Keratinocyte (primary cell): ENCODE measurements at regions not wholly inside any gene's neighbourhood (a gene's known extent, or its start where the extent isn't known, plus 50 kb on each side); places are given as distances from the start of the nearest gene placed in this dataset.

Experiments used
- DNase-seq: peaks from one replicate; pipeline ENCODE4 v3.0.0-alpha.2; 2011; ENCODE audit warnings: low read depth, missing footprints, low spot score
- FAIRE-seq: peaks from 2 replicates; lab custom pipeline; 2011; peaks lifted over from hg19 to GRCh38; lab: Jason Lieb, UNC
- H2AFZ ChIP-seq: 2 replicates; pipeline ENCODE4 v1.6.0; 2012; ENCODE audit warnings: low read length, control low read depth, inconsistent platforms; ENCODE audit not compliant: control insufficient read depth
- H3K27ac ChIP-seq: 2 replicates; pipeline ENCODE4 v1.5.1; 2011; ENCODE audit warnings: low read length; ENCODE audit not compliant: control insufficient read depth, insufficient read depth
- H3K27me3 ChIP-seq: 3 replicates; pipeline ENCODE4 v1.6.0; 2011; ENCODE audit warnings: low read length; ENCODE audit not compliant: control insufficient read depth, insufficient read depth; ENCODE audit errors: extremely low read depth
- H3K36me3 ChIP-seq, 2 experiments: 2 replicates in 1 of 2; 3 replicates in 1 of 2; pipeline ENCODE4 v1.5.1; 2011; ENCODE audit warnings: low read length in 2 of 2, mild to moderate bottlenecking in 1 of 2; ENCODE audit not compliant: control insufficient read depth in 2 of 2, insufficient read depth in 2 of 2; ENCODE audit errors: extremely low read depth in 1 of 2
- H3K4me1 ChIP-seq: 3 replicates; pipeline ENCODE4 v1.5.1; 2011; ENCODE audit warnings: low read length; ENCODE audit not compliant: control insufficient read depth, insufficient read depth; ENCODE audit errors: extremely low read depth
- H3K4me2 ChIP-seq: 3 replicates; pipeline ENCODE4 v1.6.0; 2011; ENCODE audit warnings: low read depth, low read length; ENCODE audit not compliant: control insufficient read depth, insufficient read depth; ENCODE audit errors: extremely low read depth
- H3K4me3 ChIP-seq, 3 experiments: fragments of 200-600 bp in 1 of 3; sonication (generic) in 1 of 3; 2 replicates in 2 of 3; 3 replicates in 1 of 3; pipeline ENCODE4 v1.5.1; 2011 to 2016; ENCODE audit warnings: low read length in 3 of 3, mild to moderate bottlenecking in 3 of 3, control low read depth in 2 of 3, inconsistent platforms in 1 of 3, low read depth in 1 of 3, mixed read lengths in 1 of 3, mixed run types in 1 of 3, moderate library complexity in 1 of 3; ENCODE audit not compliant: control insufficient read depth in 2 of 3, insufficient read depth in 2 of 3; ENCODE audit errors: extremely low read depth in 1 of 3
- H3K79me2 ChIP-seq: 2 replicates; pipeline ENCODE4 v1.6.0; 2012; ENCODE audit warnings: low read length; ENCODE audit not compliant: control insufficient read depth, insufficient read depth
- H3K9ac ChIP-seq: 3 replicates; pipeline ENCODE4 v1.6.0; 2011; ENCODE audit warnings: low read length; ENCODE audit not compliant: control insufficient read depth, insufficient read depth; ENCODE audit errors: extremely low read depth
- H3K9me1 ChIP-seq: 3 replicates; pipeline ENCODE4 v1.6.0; 2011; ENCODE audit warnings: low read length; ENCODE audit not compliant: control insufficient read depth, insufficient read depth; ENCODE audit errors: extremely low read depth
- H3K9me3 ChIP-seq: 2 replicates; pipeline ENCODE4 v1.5.1; 2012; ENCODE audit warnings: low read depth, low read length; ENCODE audit not compliant: control insufficient read depth
- H4K20me1 ChIP-seq: 3 replicates; pipeline ENCODE4 v1.6.0; 2011; ENCODE audit warnings: low read length; ENCODE audit not compliant: control insufficient read depth, insufficient read depth; ENCODE audit errors: extremely low read depth
- CTCF ChIP-seq, 3 experiments: IDR thresholded peaks in 1 of 3; conservative IDR thresholded peaks in 1 of 3; optimal IDR thresholded peaks in 1 of 3; 2 replicates in 2 of 3; 3 replicates in 1 of 3; pipeline versions ENCODE3 to v1.5.1; 2011; ENCODE audit warnings: low read length in 3 of 3, mild to moderate bottlenecking in 3 of 3, moderate library complexity in 2 of 3, control low read depth in 1 of 3, inconsistent platforms in 1 of 3; ENCODE audit not compliant: insufficient read depth in 2 of 3; ENCODE audit errors: extremely low read depth in 1 of 3
- EZH2 ChIP-seq: IDR thresholded peaks from one replicate; pipeline ENCODE4 v1.6.1; 2012; ENCODE audit warnings: inconsistent platforms, mild to moderate bottlenecking, low read length, moderate library complexity
- dilution Hi-C: fragments of 300-500 bp; cut with MboI; formaldehyde crosslinking; loops from one replicate; pipeline ENCODE4 v1.7.0; 2020; ENCODE audit warnings: low sequenced_read_pairs; ENCODE audit not compliant: extremely low pct_ligation_motif_present

- H3K4me3 ChIP-seq = no peak overlapping the region
- no peaks in the 10 kb centered on the region for H3K36me3 ChIP-seq
- H3K4me2 ChIP-seq = no peak overlapping the region
- dilution Hi-C loops = no loop called here
- DNase-seq (no peak), FAIRE-seq (no peak)
- H4K20me1 ChIP-seq = no peaks in the 10 kb centered on the region
- H3K79me2 ChIP-seq = no peaks in the 10 kb centered on the region
- H3K9me1 ChIP-seq = no peaks in the 10 kb centered on the region
- TF ChIP-seq CTCF (optimal IDR thresholded peaks at IDR 0.05 in 1 of 3, IDR thresholded peaks at IDR 0.05 in 1 of 3, conservative IDR thresholded peaks at IDR 0.05 in 1 of 3; ENCODE audit: extremely low read depth in 1 of 3, insufficient read depth in 2 of 3, low read length in 3 of 3) = no peak
- TF ChIP-seq EZH2 = no peak
- H3K27ac ChIP-seq = no peak overlapping the region
- H3K4me1 ChIP-seq = no peaks in the 10 kb centered on the region
- no peaks in the 10 kb centered on the region for H3K9me3 ChIP-seq
- no peak overlapping the region for H2AFZ ChIP-seq
- H3K27me3 ChIP-seq = no peaks in the 10 kb centered on the region
- H3K9ac ChIP-seq = no peak overlapping the region
Measured at GRCh38 chr7:79933144-79933543, 201.5 kb upstream of the GNAI1 start.

- Histone ChIP-seq H3K4me2 (no peak overlapping the region), H3K4me3 (no peak overlapping the region), H3K27ac (no peak overlapping the region), H2AFZ (no peak overlapping the region), H3K9me3 (no peaks in the 10 kb centered on the region), H3K36me3 (no peaks in the 10 kb centered on the region), H4K20me1 (no peaks in the 10 kb centered on the region), H3K27me3 (no peaks in the 10 kb centered on the region), H3K79me2 (no peaks in the 10 kb centered on the region), H3K4me1 (no peaks in the 10 kb centered on the region), H3K9ac (no peak overlapping the region), H3K9me1 (no peaks in the 10 kb centered on the region)
- DNase-seq = no peak
- dilution Hi-C loops = no loop called here
- no peak for FAIRE-seq
- TF ChIP-seq EZH2 (no peak), CTCF (optimal IDR thresholded peaks at IDR 0.05 in 1 of 3, IDR thresholded peaks at IDR 0.05 in 1 of 3, conservative IDR thresholded peaks at IDR 0.05 in 1 of 3; ENCODE audit: extremely low read depth in 1 of 3, insufficient read depth in 2 of 3, low read length in 3 of 3) (no peak)
Measured at GRCh38 chr7:79930604-79931003, 204.0 kb upstream of the GNAI1 start.
